ENCODE measurements at regions not wholly inside any gene's neighbourhood (a gene's known extent, or its start where the extent isn't known, plus 50 kb on each side); places are given as distances from the start of the nearest gene placed in this dataset.

GRCh38 chr3:24764236-24764915 is 269.7 kb upstream of the THRB start:
- peak; percentile 10 for DNase-seq (ENCODE audit: low read depth)

- no peak for DNase-seq (ENCODE audit: low read depth)
Observed at GRCh38 chr3:24765399-24765798, 270.7 kb upstream of the THRB start.

GRCh38 chr3:24769918-24770317 is 275.3 kb upstream of the THRB start:
- no peak for DNase-seq (ENCODE audit: low read depth)

- DNase-seq (ENCODE audit: low read depth): peak; percentile 62
Observed at GRCh38 chr3:24773798-24774197, 279.1 kb upstream of the THRB start.

GRCh38 chr3:24780991-24781390 is 286.3 kb upstream of the THRB start:
- DNase-seq (ENCODE audit: low read depth): no peak

GRCh38 chr3:24781454-24781853 is 286.8 kb upstream of the THRB start:
- DNase-seq (ENCODE audit: low read depth): no peak

GRCh38 chr3:24793896-24794295 is 299.2 kb upstream of the THRB start:
- DNase-seq (ENCODE audit: low read depth): no peak

GRCh38 chr3:24802614-24803013 is 308.0 kb upstream of the THRB start:
- no peak for DNase-seq (ENCODE audit: low read depth)

- no peak for DNase-seq (ENCODE audit: low read depth)
Observed at GRCh38 chr3:24804095-24804494, 309.4 kb upstream of the THRB start.

- DNase-seq (ENCODE audit: low read depth): no peak
Observed at GRCh38 chr3:24810881-24811280, 316.2 kb upstream of the THRB start.

GRCh38 chr3:24812116-24812515 is 317.5 kb upstream of the THRB start:
- DNase-seq (ENCODE audit: low read depth): no peak

GRCh38 chr3:24818055-24818454 is 323.4 kb upstream of the THRB start:
- DNase-seq (ENCODE audit: low read depth): no peak

GRCh38 chr3:24828011-24828410 is 333.4 kb upstream of the THRB start:
- no peak for DNase-seq (ENCODE audit: low read depth)

GRCh38 chr3:24828551-24828950 is 333.9 kb upstream of the THRB start:
- DNase-seq (ENCODE audit: low read depth): no peak

- no peak for DNase-seq (ENCODE audit: low read depth)
Observed at GRCh38 chr3:24829011-24829581, 334.4 kb upstream of the THRB start.

GRCh38 chr3:24829629-24830229 is 335.1 kb upstream of the THRB start:
- no peak for DNase-seq (ENCODE audit: low read depth)

GRCh38 chr3:24830230-24831152 is 335.8 kb upstream of the THRB start:
- DNase-seq (ENCODE audit: low read depth): no peak

- DNase-seq (ENCODE audit: low read depth): no peak
Observed at GRCh38 chr3:24831221-24831620, 336.6 kb upstream of the THRB start.

- DNase-seq (ENCODE audit: low read depth): no peak
Observed at GRCh38 chr3:24832891-24833290, 338.2 kb upstream of the THRB start.

- no peak for DNase-seq (ENCODE audit: low read depth)
Observed at GRCh38 chr3:24834442-24834841, 339.8 kb upstream of the THRB start.

GRCh38 chr3:24835510-24835909 is 340.9 kb upstream of the THRB start:
- DNase-seq (ENCODE audit: low read depth): no peak

GRCh38 chr3:24837601-24838000 is 343.0 kb upstream of the THRB start:
- no peak for DNase-seq (ENCODE audit: low read depth)

- no peak for DNase-seq (ENCODE audit: low read depth)
Observed at GRCh38 chr3:24838533-24838932, 343.9 kb upstream of the THRB start.

Data from amniotic epithelial cell (primary cell).